NCI-H2107 (cell line): ENCODE measurements at regions not wholly inside any gene's neighbourhood (a gene's known extent, or its start where the extent isn't known, plus 50 kb on each side); places are given as distances from the start of the nearest gene placed in this dataset.
"Not testable (repeated sequence)": the region's sequence is repeated elsewhere in the genome, so short reads cannot be mapped to it uniquely, and the experiment has no call there.

Experiments
- DNase-seq: peaks from one replicate; lab custom pipeline; 2025; lab: John Stamatoyannopoulos, UW

GRCh38 chr21:18553786-18554185 lies 150.2 kb upstream of the TMPRSS15 start:
- DNase-seq: no peak

GRCh38 chr21:18567770-18568169 lies 164.2 kb upstream of the TMPRSS15 start:
- DNase-seq: not testable (repeated sequence)

DNA sequence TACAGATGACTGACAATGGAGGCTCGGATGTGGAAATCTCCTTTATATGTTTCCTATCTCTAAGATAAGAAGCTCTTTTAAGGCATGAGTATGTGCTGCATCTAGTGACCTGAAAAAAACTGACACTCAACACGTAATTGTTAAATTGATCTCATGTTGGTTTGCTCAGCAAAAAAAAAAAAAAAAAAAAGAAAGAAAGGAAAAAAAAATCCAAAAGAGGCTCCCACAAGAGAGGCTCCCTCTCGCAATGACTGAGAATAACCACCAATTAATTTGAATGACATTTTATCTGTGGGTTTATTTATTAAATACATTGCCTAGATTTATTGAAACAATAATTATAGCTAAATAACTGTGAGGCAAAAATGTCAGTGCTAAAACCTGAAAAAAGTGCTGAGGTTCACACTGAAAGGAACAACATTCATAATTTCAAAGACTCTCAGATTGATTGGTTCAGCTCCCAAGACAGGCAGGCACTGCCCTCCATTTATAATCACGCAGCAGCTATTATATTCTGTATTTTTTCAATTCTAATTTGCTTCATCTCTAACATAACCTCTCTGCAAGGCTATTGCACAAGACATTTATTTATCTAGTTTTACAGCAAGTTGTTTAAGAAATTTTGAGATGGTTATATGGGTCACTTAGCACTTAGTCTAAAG lies 184.5 kb upstream of the TMPRSS15 start:
- no peak for DNase-seq

DNA sequence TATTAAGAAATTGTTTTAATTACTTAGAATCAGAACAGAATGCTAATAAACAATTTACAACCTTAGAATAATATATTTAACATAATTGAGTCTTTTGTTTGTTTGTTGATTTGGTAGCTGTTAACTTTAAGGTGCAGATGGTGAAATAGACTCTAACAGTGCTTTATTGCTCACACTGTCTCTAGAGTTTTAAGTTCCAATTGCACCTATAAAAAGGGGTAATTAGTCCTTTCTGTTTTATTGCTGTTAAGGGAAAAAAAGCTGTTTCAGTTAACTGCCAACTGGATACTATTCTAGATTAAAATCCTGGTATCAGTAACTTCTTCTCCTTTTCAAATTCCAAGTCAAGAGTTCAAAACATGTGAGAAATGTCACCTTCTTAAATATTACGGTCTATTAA lies 197.6 kb upstream of the TMPRSS15 start:
- DNase-seq: no peak

DNA sequence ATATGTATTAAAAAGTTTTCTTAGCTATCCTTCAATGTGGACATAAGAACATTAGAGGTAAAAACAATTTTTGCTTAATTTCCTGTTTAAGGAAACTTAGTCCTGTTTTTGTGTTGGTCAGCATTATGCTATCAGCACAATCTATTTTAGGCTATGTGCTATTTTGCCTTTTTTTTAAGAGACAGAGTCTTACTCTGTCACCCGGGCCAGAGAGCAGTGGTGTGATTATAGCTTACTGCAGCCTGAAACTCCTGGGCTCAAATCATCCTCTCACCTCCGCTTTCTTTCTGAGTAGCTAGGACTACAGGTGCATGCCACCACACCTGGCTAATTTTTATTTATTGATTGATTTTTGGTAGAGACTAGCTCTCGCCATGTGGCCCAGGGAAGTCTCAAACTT lies 199.1 kb upstream of the TMPRSS15 start:
- no peak for DNase-seq

GRCh38 chr21:18603261-18603660 lies 199.7 kb upstream of the TMPRSS15 start:
- peak; percentile 3 for DNase-seq

GRCh38 chr21:18603980-18604379 lies 200.4 kb upstream of the TMPRSS15 start:
- no peak for DNase-seq

- DNase-seq: peak; percentile 41
Observed at GRCh38 chr21:18608226-18608625, 204.6 kb upstream of the TMPRSS15 start.

- DNase-seq: no peak
Observed at GRCh38 chr21:18614303-18614702, 210.7 kb upstream of the TMPRSS15 start.

- no peak for DNase-seq
Observed at GRCh38 chr21:18617291-18617690, 213.7 kb upstream of the TMPRSS15 start.

GRCh38 chr21:18620436-18620835 lies 216.9 kb upstream of the TMPRSS15 start:
- DNase-seq: peak; percentile 26

GRCh38 chr21:18622383-18622782 lies 218.8 kb upstream of the TMPRSS15 start:
- DNase-seq: no peak

- DNase-seq: no peak
Observed at GRCh38 chr21:18630446-18630845, 226.9 kb upstream of the TMPRSS15 start.

DNA sequence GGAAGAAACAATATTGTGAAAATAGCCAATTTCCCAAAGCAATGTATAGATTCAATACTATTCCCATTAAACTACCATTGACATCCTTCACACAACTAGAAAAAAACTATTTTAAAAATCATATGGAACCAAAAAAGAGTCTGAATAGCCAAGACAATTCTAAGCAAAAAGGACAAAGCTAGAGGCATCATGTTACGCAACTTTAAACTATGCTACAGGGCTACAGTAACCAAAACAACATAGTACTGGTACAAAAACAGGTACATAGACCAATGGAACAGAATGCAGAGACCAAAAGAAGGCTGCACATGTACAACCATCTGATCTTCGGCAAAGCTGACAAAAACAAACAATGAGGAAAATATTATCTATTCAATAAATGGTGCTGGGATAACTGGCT lies 233.3 kb upstream of the TMPRSS15 start:
- DNase-seq: no peak

DNA sequence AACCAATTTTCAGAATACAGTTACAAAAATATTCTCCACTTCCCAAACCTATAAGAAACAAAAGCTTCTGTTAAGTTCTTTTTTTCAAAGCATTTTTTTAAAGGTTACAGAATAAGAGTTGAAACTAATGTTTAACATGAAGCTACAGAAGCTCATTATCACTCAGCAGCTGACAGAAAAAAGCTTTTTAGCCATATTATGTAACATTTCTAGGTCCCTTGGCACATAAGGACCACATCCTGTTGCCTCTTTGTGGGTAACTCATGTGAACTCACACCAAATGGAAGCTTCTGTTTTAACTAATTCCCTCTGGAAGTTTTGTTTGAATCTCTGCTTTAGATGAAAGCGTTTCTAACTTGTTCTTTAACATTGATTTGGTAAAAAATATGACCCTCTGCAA lies 242.5 kb upstream of the TMPRSS15 start:
- DNase-seq: no peak

DNA sequence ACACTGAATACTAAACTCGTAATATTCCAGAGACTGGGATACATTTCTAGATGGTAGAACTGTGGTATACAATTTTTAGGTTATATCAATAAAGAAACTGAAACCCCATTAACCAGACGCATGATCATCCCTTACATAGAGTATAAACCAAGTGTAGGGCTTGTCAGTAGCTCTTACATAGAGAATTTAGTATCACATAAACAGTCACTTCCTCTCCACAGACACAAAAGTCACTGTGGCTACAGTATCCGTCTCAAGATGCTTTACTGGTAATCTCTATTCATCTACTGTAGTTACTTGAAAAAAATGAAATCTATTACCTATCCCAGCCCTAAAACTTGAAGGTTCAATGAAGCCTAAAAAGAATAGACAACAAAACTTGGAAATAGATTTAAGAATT lies 252.3 kb upstream of the TMPRSS15 start:
- no peak for DNase-seq

DNA sequence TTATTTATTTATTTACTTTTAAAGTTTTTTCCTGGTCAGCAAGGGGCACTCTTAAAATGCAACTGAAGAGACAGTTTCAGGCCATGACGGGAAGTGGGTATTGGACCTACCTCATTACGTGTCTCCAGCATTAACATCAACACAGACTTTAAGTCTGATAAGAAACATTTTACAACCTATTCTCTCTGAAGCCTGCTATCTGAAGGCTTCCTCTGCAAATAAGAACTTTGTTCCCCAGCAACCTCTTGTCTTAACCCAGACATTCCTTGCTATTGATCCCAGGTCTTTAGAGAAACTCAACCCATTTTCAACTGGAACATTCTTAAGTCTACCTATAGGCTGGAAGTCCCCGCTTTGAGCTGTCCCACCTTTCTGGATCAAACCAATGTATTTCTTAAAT lies 258.3 kb upstream of the TMPRSS15 start:
- DNase-seq: no peak

- no peak for DNase-seq
Observed at GRCh38 chr21:18663663-18664062, 260.1 kb upstream of the TMPRSS15 start.

- DNase-seq: no peak
Observed at GRCh38 chr21:18666725-18667124, 263.1 kb upstream of the TMPRSS15 start.

GRCh38 chr21:18673789-18674188 lies 270.2 kb upstream of the TMPRSS15 start:
- no peak for DNase-seq

DNA sequence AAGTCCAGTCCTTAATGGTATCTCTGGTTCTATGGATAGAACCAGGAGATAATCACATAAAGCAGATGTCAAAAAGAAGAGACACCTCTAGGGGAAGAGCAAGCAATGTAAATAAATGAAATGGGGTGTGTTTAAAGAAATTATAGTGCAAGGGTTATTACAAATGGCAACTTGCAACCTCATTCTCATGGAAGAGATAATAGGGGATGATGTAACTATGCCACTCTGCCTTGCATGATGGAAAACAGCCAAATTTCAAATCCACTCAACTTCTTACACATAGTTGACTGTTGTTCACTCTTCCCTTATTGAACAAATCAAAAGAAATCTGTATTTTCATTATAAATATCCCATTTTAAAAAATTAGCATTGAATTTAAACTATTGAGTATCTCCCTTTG lies 274.0 kb upstream of the TMPRSS15 start:
- no peak for DNase-seq

DNA sequence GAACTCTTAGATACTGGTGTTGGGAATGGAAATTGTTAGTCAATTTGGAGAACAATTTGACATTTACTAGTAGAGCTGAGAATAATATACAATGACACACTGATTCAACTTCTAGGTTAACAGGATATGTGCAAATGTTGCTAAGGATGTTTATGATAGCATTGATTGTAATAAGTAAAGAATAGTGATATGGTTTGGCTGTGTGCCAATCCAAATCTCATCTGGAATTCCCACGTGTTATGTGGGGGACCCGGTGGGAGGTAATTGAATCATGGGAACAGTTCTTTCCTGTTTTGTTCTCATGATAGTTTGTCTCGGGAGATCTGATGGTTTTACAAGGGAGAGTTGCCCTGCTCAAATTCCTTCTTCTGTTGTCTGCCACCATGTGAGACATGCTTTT lies 302.4 kb upstream of the TMPRSS15 start:
- DNase-seq: no peak

DNA sequence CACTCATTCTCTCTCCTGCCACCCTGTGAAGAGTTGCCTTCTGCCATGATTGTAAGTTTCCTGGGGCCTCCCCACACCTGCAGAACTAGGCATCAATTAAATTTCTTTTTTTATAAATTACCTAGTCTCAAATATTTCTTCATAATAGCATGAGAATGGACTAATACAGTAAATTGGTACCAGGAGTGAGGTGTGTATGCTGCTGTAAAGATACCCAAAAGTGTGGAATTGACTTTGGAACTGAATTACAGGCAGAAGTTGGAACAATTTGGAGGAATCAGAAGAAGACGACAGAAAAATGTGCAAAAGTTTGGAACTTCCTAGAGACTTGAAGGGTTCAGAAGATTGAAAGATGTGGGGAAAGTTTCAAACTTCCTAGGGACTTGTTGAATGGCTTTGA lies 308.1 kb upstream of the TMPRSS15 start:
- no peak for DNase-seq

GRCh38 chr21:18715606-18716005 lies 312.0 kb upstream of the TMPRSS15 start:
- no peak for DNase-seq
